GM23338 (cell line): ENCODE measurements at regions not wholly inside any gene's neighbourhood (a gene's known extent, or its start where the extent isn't known, plus 50 kb on each side); places are given as distances from the start of the nearest gene placed in this dataset.

Source experiments
- CREB1 ChIP-seq: fragments of 250-450 bp; sonication (Bioruptor Pico); IDR thresholded peaks from 2 replicates; pipeline ENCODE4 v1.5.0; 2020; ENCODE audit warnings: low read depth, mild to moderate bottlenecking, moderate library complexity
- EZH2 ChIP-seq: fragments of 200-600 bp; sonication (generic); IDR thresholded peaks from one replicate; pipeline ENCODE4 v1.8.0; 2017; ENCODE audit warnings: antibody characterized with exemption, mild to moderate bottlenecking, low read depth; ENCODE audit not compliant: unreplicated experiment
- EZH2phosphoT487 ChIP-seq: fragments of 200-600 bp; sonication (generic); IDR thresholded peaks from one replicate; pipeline ENCODE4 v1.8.1; 2018; ENCODE audit warnings: antibody characterized with exemption; ENCODE audit not compliant: unreplicated experiment
- JUNB ChIP-seq: IDR thresholded peaks from one replicate; pipeline ENCODE4 v1.6.1; 2016; ENCODE audit warnings: antibody characterized with exemption; ENCODE audit not compliant: unreplicated experiment
- NANOG ChIP-seq: IDR thresholded peaks from 2 replicates; pipeline ENCODE4 v1.6.1; 2016; ENCODE audit warnings: antibody characterized with exemption, borderline replicate concordance
- POLR2AphosphoS5 ChIP-seq: IDR thresholded peaks from 2 replicates; pipeline ENCODE4 v1.6.1; 2016; ENCODE audit warnings: antibody characterized with exemption, low read depth
- STAT1 ChIP-seq: IDR thresholded peaks from one replicate; pipeline ENCODE4 v1.6.1; 2016; ENCODE audit warnings: antibody characterized with exemption; ENCODE audit not compliant: unreplicated experiment
- ZNF114 ChIP-seq: fragments of 250-450 bp; sonication (Bioruptor Pico); IDR thresholded peaks from 2 replicates; pipeline ENCODE4 v1.5.0; 2020; ENCODE audit warnings: mild to moderate bottlenecking, moderate library complexity
- ZNF331 ChIP-seq: fragments of 250-450 bp; sonication (Bioruptor Pico); IDR thresholded peaks from 2 replicates; pipeline ENCODE4 v1.5.0; 2020; ENCODE audit warnings: low read depth, mild to moderate bottlenecking, moderate library complexity
- TF ChIP-seq, protein P1 (sequence below), 2 experiments: fragments of 200-600 bp in 1 of 2; sonication (generic) in 1 of 2; conservative IDR thresholded peaks; 2 replicates each; pipeline versions ENCODE4 v1.5.1 to v1.6.1; 2016 to 2017; ENCODE audit warnings: antibody characterized with exemption in 2 of 2, low read depth in 2 of 2, mild to moderate bottlenecking in 2 of 2, moderate library complexity in 1 of 2
- TF ChIP-seq, protein P2 (sequence below): IDR thresholded peaks from one replicate; pipeline ENCODE4 v1.6.1; 2018; ENCODE audit warnings: antibody characterized with exemption; ENCODE audit not compliant: unreplicated experiment
- TF ChIP-seq, protein P3 (sequence below): IDR thresholded peaks from 2 replicates; pipeline ENCODE4 v1.6.1; 2016; ENCODE audit warnings: antibody characterized with exemption
- TF ChIP-seq, protein P4 (sequence below): fragments of 250-450 bp; sonication (Bioruptor Pico); IDR thresholded peaks from 2 replicates; pipeline ENCODE4 v1.5.0; 2020; ENCODE audit warnings: mild to moderate bottlenecking, moderate library complexity

DNA sequence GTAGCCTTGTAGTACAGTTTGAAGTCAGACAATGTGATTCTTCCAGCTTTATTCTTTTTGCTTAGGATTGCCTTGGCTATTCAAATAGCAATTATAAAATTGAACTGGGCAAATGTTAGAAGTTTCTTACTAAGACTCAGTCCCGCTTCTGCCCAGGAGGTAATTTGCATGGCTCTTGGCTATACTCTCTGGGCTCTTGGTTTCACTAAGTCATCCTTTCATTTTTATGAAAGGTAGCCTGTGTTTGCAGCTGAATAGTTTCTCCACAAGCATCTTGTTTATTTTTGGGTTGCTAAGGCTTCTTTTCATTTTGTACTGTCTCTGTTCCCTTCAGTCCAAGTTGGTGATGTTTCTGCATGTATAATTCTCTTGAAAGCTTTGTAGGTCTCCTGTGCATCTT is 340.6 kb downstream of the SH2D4B start:
- TF ChIP-seq, protein P1, sequence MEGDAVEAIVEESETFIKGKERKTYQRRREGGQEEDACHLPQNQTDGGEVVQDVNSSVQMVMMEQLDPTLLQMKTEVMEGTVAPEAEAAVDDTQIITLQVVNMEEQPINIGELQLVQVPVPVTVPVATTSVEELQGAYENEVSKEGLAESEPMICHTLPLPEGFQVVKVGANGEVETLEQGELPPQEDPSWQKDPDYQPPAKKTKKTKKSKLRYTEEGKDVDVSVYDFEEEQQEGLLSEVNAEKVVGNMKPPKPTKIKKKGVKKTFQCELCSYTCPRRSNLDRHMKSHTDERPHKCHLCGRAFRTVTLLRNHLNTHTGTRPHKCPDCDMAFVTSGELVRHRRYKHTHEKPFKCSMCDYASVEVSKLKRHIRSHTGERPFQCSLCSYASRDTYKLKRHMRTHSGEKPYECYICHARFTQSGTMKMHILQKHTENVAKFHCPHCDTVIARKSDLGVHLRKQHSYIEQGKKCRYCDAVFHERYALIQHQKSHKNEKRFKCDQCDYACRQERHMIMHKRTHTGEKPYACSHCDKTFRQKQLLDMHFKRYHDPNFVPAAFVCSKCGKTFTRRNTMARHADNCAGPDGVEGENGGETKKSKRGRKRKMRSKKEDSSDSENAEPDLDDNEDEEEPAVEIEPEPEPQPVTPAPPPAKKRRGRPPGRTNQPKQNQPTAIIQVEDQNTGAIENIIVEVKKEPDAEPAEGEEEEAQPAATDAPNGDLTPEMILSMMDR (conservative IDR thresholded peaks at IDR 0.05; ENCODE audit: low read depth in 2 of 2): no peak
- TF ChIP-seq, protein P2, sequence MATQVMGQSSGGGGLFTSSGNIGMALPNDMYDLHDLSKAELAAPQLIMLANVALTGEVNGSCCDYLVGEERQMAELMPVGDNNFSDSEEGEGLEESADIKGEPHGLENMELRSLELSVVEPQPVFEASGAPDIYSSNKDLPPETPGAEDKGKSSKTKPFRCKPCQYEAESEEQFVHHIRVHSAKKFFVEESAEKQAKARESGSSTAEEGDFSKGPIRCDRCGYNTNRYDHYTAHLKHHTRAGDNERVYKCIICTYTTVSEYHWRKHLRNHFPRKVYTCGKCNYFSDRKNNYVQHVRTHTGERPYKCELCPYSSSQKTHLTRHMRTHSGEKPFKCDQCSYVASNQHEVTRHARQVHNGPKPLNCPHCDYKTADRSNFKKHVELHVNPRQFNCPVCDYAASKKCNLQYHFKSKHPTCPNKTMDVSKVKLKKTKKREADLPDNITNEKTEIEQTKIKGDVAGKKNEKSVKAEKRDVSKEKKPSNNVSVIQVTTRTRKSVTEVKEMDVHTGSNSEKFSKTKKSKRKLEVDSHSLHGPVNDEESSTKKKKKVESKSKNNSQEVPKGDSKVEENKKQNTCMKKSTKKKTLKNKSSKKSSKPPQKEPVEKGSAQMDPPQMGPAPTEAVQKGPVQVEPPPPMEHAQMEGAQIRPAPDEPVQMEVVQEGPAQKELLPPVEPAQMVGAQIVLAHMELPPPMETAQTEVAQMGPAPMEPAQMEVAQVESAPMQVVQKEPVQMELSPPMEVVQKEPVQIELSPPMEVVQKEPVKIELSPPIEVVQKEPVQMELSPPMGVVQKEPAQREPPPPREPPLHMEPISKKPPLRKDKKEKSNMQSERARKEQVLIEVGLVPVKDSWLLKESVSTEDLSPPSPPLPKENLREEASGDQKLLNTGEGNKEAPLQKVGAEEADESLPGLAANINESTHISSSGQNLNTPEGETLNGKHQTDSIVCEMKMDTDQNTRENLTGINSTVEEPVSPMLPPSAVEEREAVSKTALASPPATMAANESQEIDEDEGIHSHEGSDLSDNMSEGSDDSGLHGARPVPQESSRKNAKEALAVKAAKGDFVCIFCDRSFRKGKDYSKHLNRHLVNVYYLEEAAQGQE: no peak
- TF ChIP-seq EZH2phosphoT487 (no peak), EZH2 (no peak), POLR2AphosphoS5 (no peak), CREB1 (CRISPR knock-in tag) (no peak), JUNB (no peak), NANOG (no peak), ZNF331 (CRISPR knock-in tag) (no peak), STAT1 (no peak), ZNF114 (CRISPR knock-in tag) (no peak)
- TF ChIP-seq, protein P3, sequence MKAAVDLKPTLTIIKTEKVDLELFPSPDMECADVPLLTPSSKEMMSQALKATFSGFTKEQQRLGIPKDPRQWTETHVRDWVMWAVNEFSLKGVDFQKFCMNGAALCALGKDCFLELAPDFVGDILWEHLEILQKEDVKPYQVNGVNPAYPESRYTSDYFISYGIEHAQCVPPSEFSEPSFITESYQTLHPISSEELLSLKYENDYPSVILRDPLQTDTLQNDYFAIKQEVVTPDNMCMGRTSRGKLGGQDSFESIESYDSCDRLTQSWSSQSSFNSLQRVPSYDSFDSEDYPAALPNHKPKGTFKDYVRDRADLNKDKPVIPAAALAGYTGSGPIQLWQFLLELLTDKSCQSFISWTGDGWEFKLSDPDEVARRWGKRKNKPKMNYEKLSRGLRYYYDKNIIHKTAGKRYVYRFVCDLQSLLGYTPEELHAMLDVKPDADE: no peak
- TF ChIP-seq, protein P4, sequence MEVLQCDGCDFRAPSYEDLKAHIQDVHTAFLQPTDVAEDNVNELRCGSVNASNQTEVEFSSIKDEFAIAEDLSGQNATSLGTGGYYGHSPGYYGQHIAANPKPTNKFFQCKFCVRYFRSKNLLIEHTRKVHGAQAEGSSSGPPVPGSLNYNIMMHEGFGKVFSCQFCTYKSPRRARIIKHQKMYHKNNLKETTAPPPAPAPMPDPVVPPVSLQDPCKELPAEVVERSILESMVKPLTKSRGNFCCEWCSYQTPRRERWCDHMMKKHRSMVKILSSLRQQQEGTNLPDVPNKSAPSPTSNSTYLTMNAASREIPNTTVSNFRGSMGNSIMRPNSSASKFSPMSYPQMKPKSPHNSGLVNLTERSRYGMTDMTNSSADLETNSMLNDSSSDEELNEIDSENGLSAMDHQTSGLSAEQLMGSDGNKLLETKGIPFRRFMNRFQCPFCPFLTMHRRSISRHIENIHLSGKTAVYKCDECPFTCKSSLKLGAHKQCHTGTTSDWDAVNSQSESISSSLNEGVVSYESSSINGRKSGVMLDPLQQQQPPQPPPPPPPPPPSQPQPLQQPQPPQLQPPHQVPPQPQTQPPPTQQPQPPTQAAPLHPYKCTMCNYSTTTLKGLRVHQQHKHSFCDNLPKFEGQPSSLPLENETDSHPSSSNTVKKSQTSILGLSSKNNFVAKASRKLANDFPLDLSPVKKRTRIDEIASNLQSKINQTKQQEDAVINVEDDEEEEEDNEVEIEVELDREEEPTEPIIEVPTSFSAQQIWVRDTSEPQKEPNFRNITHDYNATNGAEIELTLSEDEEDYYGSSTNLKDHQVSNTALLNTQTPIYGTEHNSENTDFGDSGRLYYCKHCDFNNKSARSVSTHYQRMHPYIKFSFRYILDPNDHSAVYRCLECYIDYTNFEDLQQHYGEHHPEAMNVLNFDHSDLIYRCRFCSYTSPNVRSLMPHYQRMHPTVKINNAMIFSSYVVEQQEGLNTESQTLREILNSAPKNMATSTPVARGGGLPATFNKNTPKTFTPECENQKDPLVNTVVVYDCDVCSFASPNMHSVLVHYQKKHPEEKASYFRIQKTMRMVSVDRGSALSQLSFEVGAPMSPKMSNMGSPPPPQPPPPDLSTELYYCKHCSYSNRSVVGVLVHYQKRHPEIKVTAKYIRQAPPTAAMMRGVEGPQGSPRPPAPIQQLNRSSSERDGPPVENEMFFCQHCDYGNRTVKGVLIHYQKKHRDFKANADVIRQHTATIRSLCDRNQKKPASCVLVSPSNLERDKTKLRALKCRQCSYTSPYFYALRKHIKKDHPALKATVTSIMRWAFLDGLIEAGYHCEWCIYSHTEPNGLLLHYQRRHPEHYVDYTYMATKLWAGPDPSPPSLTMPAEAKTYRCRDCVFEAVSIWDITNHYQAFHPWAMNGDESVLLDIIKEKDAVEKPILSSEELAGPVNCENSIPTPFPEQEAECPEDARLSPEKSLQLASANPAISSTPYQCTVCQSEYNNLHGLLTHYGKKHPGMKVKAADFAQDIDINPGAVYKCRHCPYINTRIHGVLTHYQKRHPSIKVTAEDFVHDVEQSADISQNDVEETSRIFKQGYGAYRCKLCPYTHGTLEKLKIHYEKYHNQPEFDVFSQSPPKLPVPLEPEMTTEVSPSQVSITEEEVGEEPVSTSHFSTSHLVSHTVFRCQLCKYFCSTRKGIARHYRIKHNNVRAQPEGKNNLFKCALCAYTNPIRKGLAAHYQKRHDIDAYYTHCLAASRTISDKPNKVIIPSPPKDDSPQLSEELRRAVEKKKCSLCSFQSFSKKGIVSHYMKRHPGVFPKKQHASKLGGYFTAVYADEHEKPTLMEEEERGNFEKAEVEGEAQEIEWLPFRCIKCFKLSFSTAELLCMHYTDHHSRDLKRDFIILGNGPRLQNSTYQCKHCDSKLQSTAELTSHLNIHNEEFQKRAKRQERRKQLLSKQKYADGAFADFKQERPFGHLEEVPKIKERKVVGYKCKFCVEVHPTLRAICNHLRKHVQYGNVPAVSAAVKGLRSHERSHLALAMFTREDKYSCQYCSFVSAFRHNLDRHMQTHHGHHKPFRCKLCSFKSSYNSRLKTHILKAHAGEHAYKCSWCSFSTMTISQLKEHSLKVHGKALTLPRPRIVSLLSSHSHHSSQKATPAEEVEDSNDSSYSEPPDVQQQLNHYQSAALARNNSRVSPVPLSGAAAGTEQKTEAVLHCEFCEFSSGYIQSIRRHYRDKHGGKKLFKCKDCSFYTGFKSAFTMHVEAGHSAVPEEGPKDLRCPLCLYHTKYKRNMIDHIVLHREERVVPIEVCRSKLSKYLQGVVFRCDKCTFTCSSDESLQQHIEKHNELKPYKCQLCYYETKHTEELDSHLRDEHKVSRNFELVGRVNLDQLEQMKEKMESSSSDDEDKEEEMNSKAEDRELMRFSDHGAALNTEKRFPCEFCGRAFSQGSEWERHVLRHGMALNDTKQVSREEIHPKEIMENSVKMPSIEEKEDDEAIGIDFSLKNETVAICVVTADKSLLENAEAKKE: no peak
